ENCODE measurements at regions not wholly inside any gene's neighbourhood (a gene's known extent, or its start where the extent isn't known, plus 50 kb on each side); places are given as distances from the start of the nearest gene placed in this dataset.

DNA sequence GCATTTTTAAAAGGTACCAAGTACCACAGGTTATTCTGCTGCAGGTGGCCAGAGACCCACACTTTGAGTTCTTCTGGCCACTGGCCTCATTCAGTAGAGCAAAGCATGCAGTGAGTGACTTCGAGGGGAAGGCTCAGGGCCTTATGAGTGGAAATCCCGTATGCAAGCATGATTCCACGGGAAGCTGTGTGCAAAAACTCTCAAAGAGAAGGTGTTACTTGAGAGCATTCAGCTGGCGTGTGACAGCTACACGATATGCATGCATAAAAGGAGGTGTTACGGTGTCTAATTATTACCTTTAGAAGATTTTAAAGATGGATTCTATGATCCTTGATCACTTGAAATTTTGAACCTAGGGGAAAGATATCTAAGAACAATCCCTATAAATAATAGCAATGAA, 160.3 kb downstream of the ENC1 start:
- TF ChIP-seq, protein P1, sequence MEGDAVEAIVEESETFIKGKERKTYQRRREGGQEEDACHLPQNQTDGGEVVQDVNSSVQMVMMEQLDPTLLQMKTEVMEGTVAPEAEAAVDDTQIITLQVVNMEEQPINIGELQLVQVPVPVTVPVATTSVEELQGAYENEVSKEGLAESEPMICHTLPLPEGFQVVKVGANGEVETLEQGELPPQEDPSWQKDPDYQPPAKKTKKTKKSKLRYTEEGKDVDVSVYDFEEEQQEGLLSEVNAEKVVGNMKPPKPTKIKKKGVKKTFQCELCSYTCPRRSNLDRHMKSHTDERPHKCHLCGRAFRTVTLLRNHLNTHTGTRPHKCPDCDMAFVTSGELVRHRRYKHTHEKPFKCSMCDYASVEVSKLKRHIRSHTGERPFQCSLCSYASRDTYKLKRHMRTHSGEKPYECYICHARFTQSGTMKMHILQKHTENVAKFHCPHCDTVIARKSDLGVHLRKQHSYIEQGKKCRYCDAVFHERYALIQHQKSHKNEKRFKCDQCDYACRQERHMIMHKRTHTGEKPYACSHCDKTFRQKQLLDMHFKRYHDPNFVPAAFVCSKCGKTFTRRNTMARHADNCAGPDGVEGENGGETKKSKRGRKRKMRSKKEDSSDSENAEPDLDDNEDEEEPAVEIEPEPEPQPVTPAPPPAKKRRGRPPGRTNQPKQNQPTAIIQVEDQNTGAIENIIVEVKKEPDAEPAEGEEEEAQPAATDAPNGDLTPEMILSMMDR (IDR thresholded peaks at IDR 0.05), result no peak
- no peak for TF ChIP-seq POLR2A (IDR thresholded peaks at IDR 0.05)
- no peak for TF ChIP-seq POLR2AphosphoS5 (IDR thresholded peaks at IDR 0.05)
- no peak for TF ChIP-seq EP300 (IDR thresholded peaks at IDR 0.05)
